ENCODE measurements at regions not wholly inside any gene's neighbourhood (a gene's known extent, or its start where the extent isn't known, plus 50 kb on each side); places are given as distances from the start of the nearest gene placed in this dataset.
"Not testable (repeated sequence)": the region's sequence is repeated elsewhere in the genome, so short reads cannot be mapped to it uniquely, and the experiment has no call there.

GRCh38 chr4:27123123-27123768 is 262.6 kb downstream of the STIM2 start:
- DNase-seq, result no peak

- DNase-seq, result no peak
These were observed 263.1 kb downstream of the STIM2 start for GRCh38 chr4:27123769-27124124.

GRCh38 chr4:27126895-27127294 is 266.3 kb downstream of the STIM2 start:
- DNase-seq, result not testable (repeated sequence)

DNA sequence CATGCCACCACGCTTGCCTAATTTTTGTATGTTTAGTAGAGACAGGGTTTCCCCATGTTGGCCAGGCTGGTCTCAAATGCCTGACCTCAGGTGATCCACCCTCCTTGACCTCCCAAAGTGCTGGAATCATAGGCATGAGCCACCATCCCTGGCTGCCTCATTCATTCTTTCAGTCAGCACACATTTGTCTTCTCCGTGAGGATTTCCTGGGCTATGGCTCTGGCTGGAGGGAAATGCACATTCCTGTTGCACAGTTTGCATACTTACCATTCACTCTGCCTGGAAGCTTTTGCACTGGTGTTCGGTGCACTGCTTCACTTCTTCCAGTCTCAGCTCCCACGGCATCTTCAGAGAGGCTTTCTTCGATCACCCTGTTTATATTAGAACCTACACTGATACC is 267.8 kb downstream of the STIM2 start:
- DNase-seq, result no peak

GRCh38 chr4:27129871-27130366 is 269.3 kb downstream of the STIM2 start:
- no peak for DNase-seq

DNA sequence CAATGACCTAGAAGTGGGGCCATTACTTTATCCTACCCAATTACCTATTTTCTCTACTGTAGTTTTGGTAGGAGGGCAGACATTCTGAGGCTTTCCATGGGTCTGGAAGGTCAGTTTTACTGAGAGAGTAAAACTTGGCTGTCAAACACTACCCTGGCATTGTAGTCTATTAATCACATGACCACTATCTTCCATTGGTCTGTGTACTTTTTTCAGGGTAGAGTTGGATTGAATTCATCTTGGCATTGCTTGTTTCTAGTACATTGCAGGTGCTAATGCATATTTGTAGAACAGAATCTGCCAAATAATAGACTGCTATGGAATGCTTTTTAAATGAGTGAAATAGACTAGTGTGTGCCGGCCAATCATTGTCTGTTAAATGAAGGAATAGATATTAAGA is 271.9 kb downstream of the STIM2 start:
- no peak for DNase-seq

DNA sequence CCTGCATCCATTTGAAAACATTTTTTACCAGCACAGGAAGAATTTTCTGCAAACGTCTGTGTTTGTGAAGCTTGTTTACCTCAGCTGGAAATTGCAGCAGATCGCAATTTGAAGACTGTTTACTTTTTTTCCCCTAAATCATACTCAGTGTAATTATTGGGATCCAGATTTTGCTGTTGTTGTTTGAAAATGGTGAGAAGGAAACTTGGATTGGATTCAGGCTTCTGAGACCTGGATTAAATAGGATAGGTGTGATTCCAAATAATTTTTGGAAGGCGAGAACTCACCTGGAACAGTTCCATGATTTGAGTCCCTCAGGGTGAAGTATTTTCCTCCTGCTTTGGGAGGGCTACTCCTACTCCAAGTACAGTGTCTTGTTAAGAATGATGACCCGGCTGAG is 279.8 kb downstream of the STIM2 start:
- no peak for DNase-seq

GRCh38 chr4:27141530-27141929 is 280.9 kb downstream of the STIM2 start:
- no peak for DNase-seq

- DNase-seq, result no peak
These were observed 282.2 kb downstream of the STIM2 start for GRCh38 chr4:27142841-27143240.

DNA sequence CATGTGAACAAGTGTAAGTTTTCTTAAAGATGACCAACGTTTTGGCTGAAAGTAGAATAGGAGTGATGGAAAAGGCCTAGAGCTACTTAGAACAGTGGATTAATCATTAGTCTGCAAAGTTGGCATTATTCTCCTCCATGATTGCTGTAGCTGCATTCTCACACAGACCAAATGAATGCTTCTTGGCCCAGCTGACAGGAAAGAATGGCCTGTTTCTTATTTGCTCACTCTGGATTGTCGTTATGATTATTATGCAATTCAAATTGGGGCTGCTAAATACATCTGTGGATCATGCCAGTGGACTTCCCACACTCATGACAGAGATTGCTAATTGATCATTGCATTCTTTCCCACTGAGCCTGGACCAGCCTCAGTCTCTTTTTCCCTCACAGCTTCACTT is 285.0 kb downstream of the STIM2 start:
- no peak for DNase-seq

- no peak for DNase-seq
These were observed 287.7 kb downstream of the STIM2 start for GRCh38 chr4:27148211-27148895.

GRCh38 chr4:27149541-27150212 is 289.0 kb downstream of the STIM2 start:
- no peak for DNase-seq

DNA sequence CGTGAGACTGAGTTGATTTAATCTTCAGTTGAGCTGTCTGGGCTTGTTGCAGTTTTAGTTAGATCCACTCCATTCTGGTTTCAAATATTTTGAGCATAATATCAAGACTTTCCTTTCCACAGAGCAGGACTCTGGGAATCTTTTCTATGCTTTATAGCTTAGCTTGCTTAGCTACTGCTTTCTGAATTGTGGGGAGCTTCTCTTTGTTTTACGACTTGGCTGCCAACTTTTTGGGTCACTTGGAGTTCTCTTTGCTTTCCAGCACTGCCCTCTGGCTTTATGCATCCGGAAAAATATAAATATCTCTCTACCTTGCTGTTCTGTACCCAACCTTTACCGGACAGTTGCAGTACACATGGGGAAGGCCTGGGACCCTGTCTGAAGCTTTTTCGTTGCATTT is 292.1 kb downstream of the STIM2 start:
- no peak for DNase-seq

DNA sequence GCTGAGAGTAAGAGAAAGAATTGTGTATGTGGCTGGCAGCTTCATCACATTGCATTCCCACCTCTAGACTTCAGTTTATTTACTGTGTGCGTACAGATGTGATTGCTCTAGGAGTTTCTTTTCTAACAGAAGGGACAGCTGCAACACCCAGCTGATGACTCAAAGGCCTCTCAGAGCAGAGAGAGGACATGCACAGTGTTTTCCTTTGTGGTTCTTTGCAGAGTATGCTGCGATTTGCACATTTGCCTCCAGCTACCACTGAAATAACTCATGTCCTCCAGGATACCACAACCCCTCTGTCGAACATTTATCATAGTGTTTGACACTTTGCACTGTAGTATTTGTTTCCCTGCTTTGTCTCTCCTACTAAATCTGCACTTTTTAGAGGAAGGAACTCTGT is 294.1 kb downstream of the STIM2 start:
- peak; percentile 4 for DNase-seq

DNA sequence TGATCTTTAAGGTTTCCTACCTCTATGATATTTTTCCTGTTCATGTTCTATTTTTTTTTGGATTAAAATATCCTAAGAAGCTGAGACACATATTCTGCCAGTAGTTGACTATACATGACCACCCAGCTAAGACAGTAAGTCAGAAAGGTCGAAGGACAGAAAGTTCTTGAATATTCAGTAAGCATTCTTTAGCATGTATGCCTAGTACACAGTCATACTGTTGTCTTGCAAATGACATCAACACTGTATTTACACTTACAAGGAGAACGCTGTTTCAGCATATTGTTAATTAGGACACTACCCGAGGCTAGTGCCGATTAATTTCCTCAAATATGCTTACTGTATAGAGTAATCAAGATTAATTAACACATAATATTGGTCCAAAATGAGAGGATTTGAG is 300.6 kb downstream of the STIM2 start:
- DNase-seq, result no peak

DNA sequence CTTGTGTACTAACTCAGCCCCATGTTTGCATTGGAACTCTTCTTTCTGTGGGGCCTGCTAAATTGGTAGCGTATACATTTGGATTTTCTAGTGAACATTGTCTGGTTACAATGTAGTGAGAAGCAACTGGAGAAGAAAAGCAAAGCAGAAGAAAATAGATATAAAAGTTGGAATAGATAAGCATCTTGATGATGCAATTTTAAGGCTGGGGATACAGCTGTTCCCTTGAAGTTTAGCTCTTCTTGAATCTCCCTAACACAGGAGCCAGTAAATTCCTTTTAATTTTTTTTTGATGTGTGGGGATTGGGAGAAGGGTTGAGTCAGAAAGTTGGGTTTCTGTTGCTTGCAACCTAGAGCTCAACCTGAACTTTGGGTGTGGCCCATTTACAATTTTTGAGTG is 308.1 kb downstream of the STIM2 start:
- DNase-seq, result no peak

DNA sequence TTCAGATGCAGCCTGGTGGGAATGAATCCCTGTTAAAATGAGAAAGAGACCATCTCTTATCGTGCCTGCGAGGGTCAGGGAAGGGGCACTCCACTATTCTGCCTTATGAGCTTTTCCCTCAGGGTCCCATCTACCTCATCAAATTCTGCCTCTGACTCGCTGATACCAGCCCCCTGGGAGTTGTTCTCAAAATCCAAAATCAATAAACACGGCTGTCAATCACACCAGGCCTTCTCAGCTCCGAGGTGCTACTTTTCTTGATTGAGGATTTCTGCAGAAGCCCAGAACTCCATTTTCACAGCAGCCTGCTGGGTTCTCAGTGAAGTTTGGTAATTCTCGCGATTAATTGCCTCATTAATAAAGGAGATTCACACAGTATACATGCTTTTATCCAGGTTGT is 312.6 kb downstream of the STIM2 start:
- peak; percentile 62 for DNase-seq

- DNase-seq, result peak; percentile 57
These were observed 315.8 kb downstream of the STIM2 start for GRCh38 chr4:27176400-27176799.

DNA sequence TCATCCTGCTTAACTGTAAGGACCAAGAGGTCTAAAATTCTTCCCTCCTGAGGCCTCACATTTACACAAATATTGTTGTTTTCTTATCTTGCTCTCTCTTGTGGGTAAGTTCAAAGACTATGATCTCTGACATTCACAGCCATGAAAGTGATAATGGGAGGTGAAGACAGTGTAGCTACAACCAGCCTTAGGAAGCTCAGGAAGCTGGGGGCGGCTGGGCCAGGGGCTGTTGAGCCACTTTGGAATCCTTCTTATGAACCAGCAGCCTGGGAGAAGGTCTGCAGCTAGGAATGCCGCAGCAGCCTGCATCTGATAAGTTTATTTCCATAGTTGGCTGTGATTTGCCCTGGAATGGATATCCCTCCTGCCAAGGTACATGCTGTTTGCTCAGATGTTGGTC is 316.2 kb downstream of the STIM2 start:
- DNase-seq, result no peak

GRCh38 chr4:27178061-27178460 is 317.4 kb downstream of the STIM2 start:
- no peak for DNase-seq

- no peak for DNase-seq
These were observed 321.1 kb downstream of the STIM2 start for GRCh38 chr4:27181693-27182092.

DNA sequence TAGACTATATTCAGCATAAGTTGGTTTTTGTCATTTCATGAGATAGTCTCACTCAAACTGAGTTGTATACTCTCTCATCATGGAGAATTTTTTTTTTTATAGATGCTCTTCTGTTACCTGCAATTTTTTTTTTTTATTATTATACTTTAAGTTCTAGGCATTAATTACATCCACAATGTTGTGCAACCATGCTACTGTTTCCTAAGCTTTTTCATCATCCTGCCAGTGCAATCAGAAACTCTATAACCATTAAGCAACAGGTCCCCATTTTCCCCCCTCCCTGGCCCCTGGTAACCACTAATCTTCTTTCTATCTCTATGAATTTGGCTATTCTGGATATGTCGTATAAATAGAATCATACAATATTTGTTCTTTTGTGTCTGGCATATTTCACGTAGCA is 321.6 kb downstream of the STIM2 start:
- DNase-seq, result no peak

- no peak for DNase-seq
These were observed 324.0 kb downstream of the STIM2 start for GRCh38 chr4:27184508-27185155.

GRCh38 chr4:27186710-27187109 is 326.1 kb downstream of the STIM2 start:
- no peak for DNase-seq

Data from eye (tissue), 1 donor.